ENCODE measurements at regions not wholly inside any gene's neighbourhood (a gene's known extent, or its start where the extent isn't known, plus 50 kb on each side); places are given as distances from the start of the nearest gene placed in this dataset.

DNA sequence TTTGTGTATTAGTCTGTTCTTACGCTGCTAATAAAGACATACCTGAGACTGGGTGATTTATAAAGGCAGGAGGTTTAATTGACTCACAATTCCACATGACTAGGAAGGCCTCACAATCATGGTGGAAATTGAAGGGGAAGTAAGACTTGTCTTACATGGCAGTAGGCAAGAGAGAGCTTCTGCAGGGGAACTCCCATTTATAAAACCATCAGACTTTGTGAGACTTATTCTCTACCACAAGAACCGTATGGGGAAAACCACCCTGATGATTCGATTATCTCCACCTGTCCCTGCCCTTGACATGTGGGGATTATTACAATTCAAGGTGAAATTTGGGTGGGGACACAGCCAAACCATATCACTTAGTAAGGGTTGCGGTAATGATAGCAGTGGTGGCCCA is 833.1 kb downstream of the FLRT2 start (continued):
- TF ChIP-seq, protein P1, sequence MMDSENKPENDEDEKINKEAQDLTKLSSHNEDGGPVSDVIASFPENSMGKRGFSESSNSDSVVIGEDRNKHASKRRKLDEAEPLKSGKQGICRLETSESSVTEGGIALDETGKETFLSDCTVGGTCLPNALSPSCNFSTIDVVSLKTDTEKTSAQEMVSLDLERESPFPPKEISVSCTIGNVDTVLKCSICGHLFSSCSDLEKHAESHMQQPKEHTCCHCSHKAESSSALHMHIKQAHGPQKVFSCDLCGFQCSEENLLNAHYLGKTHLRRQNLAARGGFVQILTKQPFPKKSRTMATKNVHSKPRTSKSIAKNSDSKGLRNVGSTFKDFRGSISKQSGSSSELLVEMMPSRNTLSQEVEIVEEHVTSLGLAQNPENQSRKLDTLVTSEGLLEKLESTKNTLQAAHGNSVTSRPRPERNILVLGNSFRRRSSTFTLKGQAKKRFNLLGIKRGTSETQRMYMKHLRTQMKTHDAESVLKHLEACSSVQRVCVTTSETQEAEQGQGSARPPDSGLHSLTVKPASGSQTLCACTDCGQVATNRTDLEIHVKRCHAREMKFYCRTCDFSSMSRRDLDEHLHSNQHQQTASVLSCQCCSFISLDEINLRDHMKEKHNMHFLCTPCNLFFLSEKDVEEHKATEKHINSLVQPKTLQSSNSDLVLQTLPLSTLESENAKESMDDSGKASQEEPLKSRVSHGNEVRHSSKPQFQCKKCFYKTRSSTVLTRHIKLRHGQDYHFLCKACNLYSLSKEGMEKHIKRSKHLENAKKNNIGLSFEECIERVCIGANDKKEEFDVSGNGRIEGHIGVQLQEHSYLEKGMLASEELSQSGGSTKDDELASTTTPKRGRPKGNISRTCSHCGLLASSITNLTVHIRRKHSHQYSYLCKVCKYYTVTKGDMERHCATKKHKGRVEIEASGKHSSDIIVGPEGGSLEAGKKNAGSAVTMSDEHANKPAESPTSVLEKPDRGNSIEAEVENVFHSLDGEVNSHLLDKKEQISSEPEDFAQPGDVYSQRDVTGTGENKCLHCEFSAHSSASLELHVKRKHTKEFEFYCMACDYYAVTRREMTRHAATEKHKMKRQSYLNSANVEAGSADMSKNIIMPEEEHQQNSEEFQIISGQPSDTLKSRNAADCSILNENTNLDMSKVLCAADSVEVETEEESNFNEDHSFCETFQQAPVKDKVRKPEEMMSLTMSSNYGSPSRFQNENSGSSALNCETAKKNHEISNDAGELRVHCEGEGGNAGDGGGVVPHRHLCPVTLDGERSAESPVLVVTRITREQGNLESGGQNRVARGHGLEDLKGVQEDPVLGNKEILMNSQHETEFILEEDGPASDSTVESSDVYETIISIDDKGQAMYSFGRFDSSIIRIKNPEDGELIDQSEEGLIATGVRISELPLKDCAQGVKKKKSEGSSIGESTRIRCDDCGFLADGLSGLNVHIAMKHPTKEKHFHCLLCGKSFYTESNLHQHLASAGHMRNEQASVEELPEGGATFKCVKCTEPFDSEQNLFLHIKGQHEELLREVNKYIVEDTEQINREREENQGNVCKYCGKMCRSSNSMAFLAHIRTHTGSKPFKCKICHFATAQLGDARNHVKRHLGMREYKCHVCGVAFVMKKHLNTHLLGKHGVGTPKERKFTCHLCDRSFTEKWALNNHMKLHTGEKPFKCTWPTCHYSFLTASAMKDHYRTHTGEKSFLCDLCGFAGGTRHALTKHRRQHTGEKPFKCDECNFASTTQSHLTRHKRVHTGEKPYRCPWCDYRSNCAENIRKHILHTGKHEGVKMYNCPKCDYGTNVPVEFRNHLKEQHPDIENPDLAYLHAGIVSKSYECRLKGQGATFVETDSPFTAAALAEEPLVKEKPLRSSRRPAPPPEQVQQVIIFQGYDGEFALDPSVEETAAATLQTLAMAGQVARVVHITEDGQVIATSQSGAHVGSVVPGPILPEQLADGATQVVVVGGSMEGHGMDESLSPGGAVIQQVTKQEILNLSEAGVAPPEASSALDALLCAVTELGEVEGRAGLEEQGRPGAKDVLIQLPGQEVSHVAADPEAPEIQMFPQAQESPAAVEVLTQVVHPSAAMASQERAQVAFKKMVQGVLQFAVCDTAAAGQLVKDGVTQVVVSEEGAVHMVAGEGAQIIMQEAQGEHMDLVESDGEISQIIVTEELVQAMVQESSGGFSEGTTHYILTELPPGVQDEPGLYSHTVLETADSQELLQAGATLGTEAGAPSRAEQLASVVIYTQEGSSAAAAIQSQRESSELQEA (CRISPR knock-in tag; IDR thresholded peaks at IDR 0.05; ENCODE audit: not compliant biosample characterization) = no peak
- TF ChIP-seq TCF7 (IDR thresholded peaks at IDR 0.05; ENCODE audit: low read depth) = no peak
- TF ChIP-seq ZNF468 (CRISPR knock-in tag; IDR thresholded peaks at IDR 0.05) = no peak
- TF ChIP-seq SNRNP70 (IDR thresholded peaks at IDR 0.05; ENCODE audit: low read depth, low read length) = no peak
- TF ChIP-seq SRSF1 (optimal IDR thresholded peaks at IDR 0.05; ENCODE audit: low read depth, low read length) = no peak
- TF ChIP-seq, protein P2, sequence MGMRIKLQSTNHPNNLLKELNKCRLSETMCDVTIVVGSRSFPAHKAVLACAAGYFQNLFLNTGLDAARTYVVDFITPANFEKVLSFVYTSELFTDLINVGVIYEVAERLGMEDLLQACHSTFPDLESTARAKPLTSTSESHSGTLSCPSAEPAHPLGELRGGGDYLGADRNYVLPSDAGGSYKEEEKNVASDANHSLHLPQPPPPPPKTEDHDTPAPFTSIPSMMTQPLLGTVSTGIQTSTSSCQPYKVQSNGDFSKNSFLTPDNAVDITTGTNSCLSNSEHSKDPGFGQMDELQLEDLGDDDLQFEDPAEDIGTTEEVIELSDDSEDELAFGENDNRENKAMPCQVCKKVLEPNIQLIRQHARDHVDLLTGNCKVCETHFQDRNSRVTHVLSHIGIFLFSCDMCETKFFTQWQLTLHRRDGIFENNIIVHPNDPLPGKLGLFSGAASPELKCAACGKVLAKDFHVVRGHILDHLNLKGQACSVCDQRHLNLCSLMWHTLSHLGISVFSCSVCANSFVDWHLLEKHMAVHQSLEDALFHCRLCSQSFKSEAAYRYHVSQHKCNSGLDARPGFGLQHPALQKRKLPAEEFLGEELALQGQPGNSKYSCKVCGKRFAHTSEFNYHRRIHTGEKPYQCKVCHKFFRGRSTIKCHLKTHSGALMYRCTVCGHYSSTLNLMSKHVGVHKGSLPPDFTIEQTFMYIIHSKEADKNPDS (CRISPR knock-in tag; IDR thresholded peaks at IDR 0.05) = no peak
